ENCODE measurements at regions not wholly inside any gene's neighbourhood (a gene's known extent, or its start where the extent isn't known, plus 50 kb on each side); places are given as distances from the start of the nearest gene placed in this dataset.

- Histone ChIP-seq H3K79me2 (ENCODE audit: insufficient read depth, low read length) (no peaks in the 10 kb centered on the region), H4K20me1 (ENCODE audit: insufficient read depth) (no peaks in the 10 kb centered on the region), H3K27me3 (ENCODE audit: insufficient read depth, low read length) (no peaks in the 10 kb centered on the region), H2AFZ (ENCODE audit: low read depth, low read length, poor library complexity, severe bottlenecking) (no peak overlapping the region), H3K9me2 (ENCODE audit: insufficient read depth) (no peaks in the 10 kb centered on the region), H3K4me3 (replicated peaks in 1 of 2; ENCODE audit: low read depth in 1 of 2, low read length in 2 of 2) (no peak overlapping the region), H3K4me1 (ENCODE audit: control insufficient read depth in 1 of 2, insufficient read depth in 2 of 2, low read length in 2 of 2) (peaks cover 0 to 4% of the 10 kb centered on the region in 2 experiments; a peak in 1 of 4 replicates), H3K27ac (ENCODE audit: low read depth, low read length) (no peak overlapping the region), H3K36me3 (ENCODE audit: control insufficient read depth in 1 of 2, insufficient read depth in 2 of 2, low read length in 2 of 2) (no peaks in the 10 kb centered on the region), H3K9me3 (ENCODE audit: control insufficient read depth in 1 of 2, insufficient read depth in 1 of 2, low read depth in 1 of 2, low read length in 2 of 2) (no peaks in the 10 kb centered on the region), H3K4me2 (ENCODE audit: low read length) (no peak overlapping the region), H3K9ac (ENCODE audit: low read length) (no peak overlapping the region)
- TF ChIP-seq CEBPB (IDR thresholded peaks at IDR 0.05; ENCODE audit: low read depth) = no peak
- TF ChIP-seq, protein P1, sequence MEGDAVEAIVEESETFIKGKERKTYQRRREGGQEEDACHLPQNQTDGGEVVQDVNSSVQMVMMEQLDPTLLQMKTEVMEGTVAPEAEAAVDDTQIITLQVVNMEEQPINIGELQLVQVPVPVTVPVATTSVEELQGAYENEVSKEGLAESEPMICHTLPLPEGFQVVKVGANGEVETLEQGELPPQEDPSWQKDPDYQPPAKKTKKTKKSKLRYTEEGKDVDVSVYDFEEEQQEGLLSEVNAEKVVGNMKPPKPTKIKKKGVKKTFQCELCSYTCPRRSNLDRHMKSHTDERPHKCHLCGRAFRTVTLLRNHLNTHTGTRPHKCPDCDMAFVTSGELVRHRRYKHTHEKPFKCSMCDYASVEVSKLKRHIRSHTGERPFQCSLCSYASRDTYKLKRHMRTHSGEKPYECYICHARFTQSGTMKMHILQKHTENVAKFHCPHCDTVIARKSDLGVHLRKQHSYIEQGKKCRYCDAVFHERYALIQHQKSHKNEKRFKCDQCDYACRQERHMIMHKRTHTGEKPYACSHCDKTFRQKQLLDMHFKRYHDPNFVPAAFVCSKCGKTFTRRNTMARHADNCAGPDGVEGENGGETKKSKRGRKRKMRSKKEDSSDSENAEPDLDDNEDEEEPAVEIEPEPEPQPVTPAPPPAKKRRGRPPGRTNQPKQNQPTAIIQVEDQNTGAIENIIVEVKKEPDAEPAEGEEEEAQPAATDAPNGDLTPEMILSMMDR (IDR thresholded peaks at IDR 0.05 in 2 of 3, conservative IDR thresholded peaks at IDR 0.05 in 1 of 3; ENCODE audit: borderline replicate concordance in 1 of 3, insufficient read depth in 1 of 3, low read depth in 2 of 3, low read length in 2 of 3) = no peak
- no peak for TF ChIP-seq EGR1 (IDR thresholded peaks at IDR 0.05; ENCODE audit: low read depth)
- TF ChIP-seq, protein P2, sequence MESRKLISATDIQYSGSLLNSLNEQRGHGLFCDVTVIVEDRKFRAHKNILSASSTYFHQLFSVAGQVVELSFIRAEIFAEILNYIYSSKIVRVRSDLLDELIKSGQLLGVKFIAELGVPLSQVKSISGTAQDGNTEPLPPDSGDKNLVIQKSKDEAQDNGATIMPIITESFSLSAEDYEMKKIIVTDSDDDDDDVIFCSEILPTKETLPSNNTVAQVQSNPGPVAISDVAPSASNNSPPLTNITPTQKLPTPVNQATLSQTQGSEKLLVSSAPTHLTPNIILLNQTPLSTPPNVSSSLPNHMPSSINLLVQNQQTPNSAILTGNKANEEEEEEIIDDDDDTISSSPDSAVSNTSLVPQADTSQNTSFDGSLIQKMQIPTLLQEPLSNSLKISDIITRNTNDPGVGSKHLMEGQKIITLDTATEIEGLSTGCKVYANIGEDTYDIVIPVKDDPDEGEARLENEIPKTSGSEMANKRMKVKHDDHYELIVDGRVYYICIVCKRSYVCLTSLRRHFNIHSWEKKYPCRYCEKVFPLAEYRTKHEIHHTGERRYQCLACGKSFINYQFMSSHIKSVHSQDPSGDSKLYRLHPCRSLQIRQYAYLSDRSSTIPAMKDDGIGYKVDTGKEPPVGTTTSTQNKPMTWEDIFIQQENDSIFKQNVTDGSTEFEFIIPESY (IDR thresholded peaks at IDR 0.05; ENCODE audit: extremely low read depth, insufficient replicate concordance, low read length) = no peak
- TF ChIP-seq, protein P3, sequence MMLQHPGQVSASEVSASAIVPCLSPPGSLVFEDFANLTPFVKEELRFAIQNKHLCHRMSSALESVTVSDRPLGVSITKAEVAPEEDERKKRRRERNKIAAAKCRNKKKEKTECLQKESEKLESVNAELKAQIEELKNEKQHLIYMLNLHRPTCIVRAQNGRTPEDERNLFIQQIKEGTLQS (IDR thresholded peaks at IDR 0.05) = no peak
- TF ChIP-seq SRF (IDR thresholded peaks at IDR 0.05; ENCODE audit: low read depth) = no peak
- TF ChIP-seq MAX (IDR thresholded peaks at IDR 0.05) = no peak
- no peak for TF ChIP-seq ZFX (IDR thresholded peaks at IDR 0.05)
- TF ChIP-seq TCF7L2 (IDR thresholded peaks at IDR 0.05; ENCODE audit: borderline replicate concordance, extremely low read depth, insufficient read depth, insufficient read length) = no peak
- no peak for TF ChIP-seq YY1 (IDR thresholded peaks at IDR 0.05; ENCODE audit: extremely low read depth, insufficient replicate concordance, low read depth, low read length)
- TF ChIP-seq JUND (IDR thresholded peaks at IDR 0.05) = no peak
- TF ChIP-seq FOSL1 (IDR thresholded peaks at IDR 0.05; ENCODE audit: low read depth) = no peak
- TF ChIP-seq SIN3A (IDR thresholded peaks at IDR 0.05; ENCODE audit: low read depth) = no peak
- TF ChIP-seq EZH2 (IDR thresholded peaks at IDR 0.05) = no peak
- TF ChIP-seq EZH2phosphoT487 (IDR thresholded peaks at IDR 0.05; ENCODE audit: borderline replicate concordance) = no peak
- TF ChIP-seq, protein P4, sequence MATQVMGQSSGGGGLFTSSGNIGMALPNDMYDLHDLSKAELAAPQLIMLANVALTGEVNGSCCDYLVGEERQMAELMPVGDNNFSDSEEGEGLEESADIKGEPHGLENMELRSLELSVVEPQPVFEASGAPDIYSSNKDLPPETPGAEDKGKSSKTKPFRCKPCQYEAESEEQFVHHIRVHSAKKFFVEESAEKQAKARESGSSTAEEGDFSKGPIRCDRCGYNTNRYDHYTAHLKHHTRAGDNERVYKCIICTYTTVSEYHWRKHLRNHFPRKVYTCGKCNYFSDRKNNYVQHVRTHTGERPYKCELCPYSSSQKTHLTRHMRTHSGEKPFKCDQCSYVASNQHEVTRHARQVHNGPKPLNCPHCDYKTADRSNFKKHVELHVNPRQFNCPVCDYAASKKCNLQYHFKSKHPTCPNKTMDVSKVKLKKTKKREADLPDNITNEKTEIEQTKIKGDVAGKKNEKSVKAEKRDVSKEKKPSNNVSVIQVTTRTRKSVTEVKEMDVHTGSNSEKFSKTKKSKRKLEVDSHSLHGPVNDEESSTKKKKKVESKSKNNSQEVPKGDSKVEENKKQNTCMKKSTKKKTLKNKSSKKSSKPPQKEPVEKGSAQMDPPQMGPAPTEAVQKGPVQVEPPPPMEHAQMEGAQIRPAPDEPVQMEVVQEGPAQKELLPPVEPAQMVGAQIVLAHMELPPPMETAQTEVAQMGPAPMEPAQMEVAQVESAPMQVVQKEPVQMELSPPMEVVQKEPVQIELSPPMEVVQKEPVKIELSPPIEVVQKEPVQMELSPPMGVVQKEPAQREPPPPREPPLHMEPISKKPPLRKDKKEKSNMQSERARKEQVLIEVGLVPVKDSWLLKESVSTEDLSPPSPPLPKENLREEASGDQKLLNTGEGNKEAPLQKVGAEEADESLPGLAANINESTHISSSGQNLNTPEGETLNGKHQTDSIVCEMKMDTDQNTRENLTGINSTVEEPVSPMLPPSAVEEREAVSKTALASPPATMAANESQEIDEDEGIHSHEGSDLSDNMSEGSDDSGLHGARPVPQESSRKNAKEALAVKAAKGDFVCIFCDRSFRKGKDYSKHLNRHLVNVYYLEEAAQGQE (IDR thresholded peaks at IDR 0.05; ENCODE audit: low read depth) = no peak
- no peak for TF ChIP-seq CBX3 (IDR thresholded peaks at IDR 0.05; ENCODE audit: low read depth)
- no TSS peak for BruUV-seq (replicated peaks)
- ChIA-PET POLR2A (no interaction called here), RAD21 (ENCODE audit: low non-redundant PET in 1 of 2, low total read pairs in 2 of 2, uncharacterized antibody in 2 of 2, unreplicated experiment in 2 of 2) (no interaction called here), CTCF (no interaction called here)
- intact Hi-C loops (cut with micrococcal nuclease) = no loop called here
- ATAC-seq (no peak), DNase-seq (ENCODE audit: low read depth, low spot score) (no peak)
Measured at GRCh38 chr5:96150007-96150406, 188.4 kb upstream of the ELL2 start.

Measured in HCT116 (cell line).